HEK293 (cell line): ENCODE measurements at regions not wholly inside any gene's neighbourhood (a gene's known extent, or its start where the extent isn't known, plus 50 kb on each side); places are given as distances from the start of the nearest gene placed in this dataset.

Source experiments
- CTCF ChIA-PET: fragments of 350-600 bp; formaldehyde crosslinking; extraction: SDS; loops from one replicate; lab custom pipeline; 2021; ENCODE audit warnings: antibody characterized with exemption; lab: Yijun Ruan, JAX
- POLR2A ChIA-PET: fragments of 300-600 bp; formaldehyde crosslinking; extraction: SDS; loops from one replicate; lab custom pipeline; 2020; ENCODE audit warnings: antibody characterized with exemption, inconsistent platforms; lab: Yijun Ruan, JAX
- H3K27ac ChIP-seq: fragments of 200-500 bp; sonication (Bioruptor generic); 2 replicates; pipeline ENCODE4 v1.5.1; 2014; ENCODE audit warnings: low read depth, low read length, control low read depth, inconsistent platforms; ENCODE audit errors: extremely low read depth
- H3K36me3 ChIP-seq, 2 experiments: fragments of 200-500 bp in 1 of 2; sonication (Bioruptor generic) in 1 of 2; 1 replicate in 1 of 2; 2 replicates in 1 of 2; pipeline ENCODE4 v1.5.1; 2014 to 2017; ENCODE audit warnings: inconsistent platforms in 2 of 2, low read length in 2 of 2; ENCODE audit not compliant: control insufficient read depth in 2 of 2, insufficient read depth in 1 of 2
- H3K4me1 ChIP-seq: fragments of 200-500 bp; sonication (Bioruptor generic); 2 replicates; pipeline ENCODE4 v1.5.1; 2014; ENCODE audit warnings: mild to moderate bottlenecking, low read length, inconsistent platforms; ENCODE audit not compliant: control insufficient read depth, insufficient read depth
- H3K4me3 ChIP-seq: 2 replicates; pipeline ENCODE4 v1.5.1; 2011; ENCODE audit warnings: low read depth, mild to moderate bottlenecking, control low read depth, low read length, moderate library complexity
- H3K9me3 ChIP-seq: fragments of 200-500 bp; sonication (Bioruptor generic); 2 replicates; pipeline ENCODE4 v1.5.1; 2014; ENCODE audit warnings: low read depth, low read length, inconsistent platforms; ENCODE audit not compliant: control insufficient read depth, insufficient read depth
- REST ChIP-seq: fragments of 450-650 bp; formaldehyde crosslinking; IDR thresholded peaks from 2 replicates; pipeline ENCODE4 v1.5.1; 2016; ENCODE audit warnings: missing biosample characterization, missing genetic modification characterization
- ZFP3 ChIP-seq: fragments of 450-650 bp; formaldehyde crosslinking; IDR thresholded peaks from 2 replicates; pipeline ENCODE4 v1.5.1; 2016; ENCODE audit warnings: low read depth, missing biosample characterization, missing genetic modification characterization
- ZNF121 ChIP-seq: fragments of 450-650 bp; formaldehyde crosslinking; IDR thresholded peaks from 2 replicates; pipeline ENCODE4 v1.5.1; 2016; ENCODE audit warnings: missing biosample characterization, missing genetic modification characterization
- ZNF184 ChIP-seq: fragments of 450-650 bp; IDR thresholded peaks from 2 replicates; pipeline ENCODE4 v1.5.1; 2018; ENCODE audit warnings: missing biosample characterization, mild to moderate bottlenecking, missing genetic modification characterization
- ZNF23 ChIP-seq: fragments of 450-650 bp; formaldehyde crosslinking; IDR thresholded peaks from 2 replicates; pipeline ENCODE4 v1.5.1; 2016; ENCODE audit warnings: missing biosample characterization, missing genetic modification characterization, borderline replicate concordance
- ZNF280C ChIP-seq: fragments of 450-650 bp; formaldehyde crosslinking; IDR thresholded peaks from 2 replicates; pipeline ENCODE4 v1.5.1; 2016; ENCODE audit warnings: missing biosample characterization, missing genetic modification characterization
- ZNF404 ChIP-seq: fragments of 450-650 bp; formaldehyde crosslinking; IDR thresholded peaks from 2 replicates; pipeline ENCODE4 v1.5.1; 2017; ENCODE audit warnings: missing biosample characterization, missing genetic modification characterization
- ZNF561 ChIP-seq: fragments of 450-650 bp; IDR thresholded peaks from 2 replicates; pipeline ENCODE4 v1.5.1; 2018; ENCODE audit warnings: missing biosample characterization, missing genetic modification characterization, borderline replicate concordance
- ZSCAN4 ChIP-seq: fragments of 450-650 bp; formaldehyde crosslinking; IDR thresholded peaks from 2 replicates; pipeline ENCODE4 v1.5.1; 2017; ENCODE audit warnings: missing biosample characterization, missing genetic modification characterization
- TF ChIP-seq, protein P1 (sequence below): fragments of 450-650 bp; formaldehyde crosslinking; IDR thresholded peaks from 2 replicates; pipeline ENCODE4 v1.5.0; 2017; ENCODE audit warnings: missing biosample characterization, missing genetic modification characterization, borderline replicate concordance
- TF ChIP-seq, protein P2 (sequence below): fragments of 450-650 bp; formaldehyde crosslinking; IDR thresholded peaks from 2 replicates; pipeline ENCODE4 v1.5.1; 2016; ENCODE audit warnings: missing biosample characterization, missing genetic modification characterization

GRCh38 chr11:92738276-92738675 lies 231.2 kb upstream of the MTNR1B start:
- Histone ChIP-seq H3K36me3 (no peaks in the 10 kb centered on the region), H3K9me3 (no peaks in the 10 kb centered on the region), H3K4me1 (no peaks in the 10 kb centered on the region), H3K27ac (no peak overlapping the region), H3K4me3 (no peak overlapping the region)
- ChIA-PET POLR2A (no interaction called here), CTCF (no interaction called here)
- TF ChIP-seq, protein P1, sequence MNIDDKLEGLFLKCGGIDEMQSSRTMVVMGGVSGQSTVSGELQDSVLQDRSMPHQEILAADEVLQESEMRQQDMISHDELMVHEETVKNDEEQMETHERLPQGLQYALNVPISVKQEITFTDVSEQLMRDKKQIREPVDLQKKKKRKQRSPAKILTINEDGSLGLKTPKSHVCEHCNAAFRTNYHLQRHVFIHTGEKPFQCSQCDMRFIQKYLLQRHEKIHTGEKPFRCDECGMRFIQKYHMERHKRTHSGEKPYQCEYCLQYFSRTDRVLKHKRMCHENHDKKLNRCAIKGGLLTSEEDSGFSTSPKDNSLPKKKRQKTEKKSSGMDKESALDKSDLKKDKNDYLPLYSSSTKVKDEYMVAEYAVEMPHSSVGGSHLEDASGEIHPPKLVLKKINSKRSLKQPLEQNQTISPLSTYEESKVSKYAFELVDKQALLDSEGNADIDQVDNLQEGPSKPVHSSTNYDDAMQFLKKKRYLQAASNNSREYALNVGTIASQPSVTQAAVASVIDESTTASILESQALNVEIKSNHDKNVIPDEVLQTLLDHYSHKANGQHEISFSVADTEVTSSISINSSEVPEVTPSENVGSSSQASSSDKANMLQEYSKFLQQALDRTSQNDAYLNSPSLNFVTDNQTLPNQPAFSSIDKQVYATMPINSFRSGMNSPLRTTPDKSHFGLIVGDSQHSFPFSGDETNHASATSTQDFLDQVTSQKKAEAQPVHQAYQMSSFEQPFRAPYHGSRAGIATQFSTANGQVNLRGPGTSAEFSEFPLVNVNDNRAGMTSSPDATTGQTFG (tag by site-specific recombination) = no peak
- TF ChIP-seq REST (tag by site-specific recombination) = no peak
- TF ChIP-seq, protein P2, sequence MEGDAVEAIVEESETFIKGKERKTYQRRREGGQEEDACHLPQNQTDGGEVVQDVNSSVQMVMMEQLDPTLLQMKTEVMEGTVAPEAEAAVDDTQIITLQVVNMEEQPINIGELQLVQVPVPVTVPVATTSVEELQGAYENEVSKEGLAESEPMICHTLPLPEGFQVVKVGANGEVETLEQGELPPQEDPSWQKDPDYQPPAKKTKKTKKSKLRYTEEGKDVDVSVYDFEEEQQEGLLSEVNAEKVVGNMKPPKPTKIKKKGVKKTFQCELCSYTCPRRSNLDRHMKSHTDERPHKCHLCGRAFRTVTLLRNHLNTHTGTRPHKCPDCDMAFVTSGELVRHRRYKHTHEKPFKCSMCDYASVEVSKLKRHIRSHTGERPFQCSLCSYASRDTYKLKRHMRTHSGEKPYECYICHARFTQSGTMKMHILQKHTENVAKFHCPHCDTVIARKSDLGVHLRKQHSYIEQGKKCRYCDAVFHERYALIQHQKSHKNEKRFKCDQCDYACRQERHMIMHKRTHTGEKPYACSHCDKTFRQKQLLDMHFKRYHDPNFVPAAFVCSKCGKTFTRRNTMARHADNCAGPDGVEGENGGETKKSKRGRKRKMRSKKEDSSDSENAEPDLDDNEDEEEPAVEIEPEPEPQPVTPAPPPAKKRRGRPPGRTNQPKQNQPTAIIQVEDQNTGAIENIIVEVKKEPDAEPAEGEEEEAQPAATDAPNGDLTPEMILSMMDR (tag by site-specific recombination) = no peak
- TF ChIP-seq ZNF184 (tag by site-specific recombination) = no peak
- no peak for TF ChIP-seq ZNF561
- no peak for TF ChIP-seq ZNF23 (tag by site-specific recombination)
- no peak for TF ChIP-seq ZNF121

- Histone ChIP-seq H3K36me3 (no peaks in the 10 kb centered on the region), H3K4me1 (no peaks in the 10 kb centered on the region), H3K4me3 (no peak overlapping the region), H3K9me3 (no peaks in the 10 kb centered on the region), H3K27ac (no peak overlapping the region)
- no peak for TF ChIP-seq ZSCAN4 (tag by site-specific recombination)
- no peak for TF ChIP-seq ZNF561
- no peak for TF ChIP-seq ZFP3 (tag by site-specific recombination)
- TF ChIP-seq ZNF404 (tag by site-specific recombination) = no peak
- TF ChIP-seq ZNF280C (tag by site-specific recombination) = no peak
- ChIA-PET POLR2A (no interaction called here), CTCF (no interaction called here)
These were observed 230.4 kb upstream of the MTNR1B start for GRCh38 chr11:92739041-92739440.
